BLaER1 treated with 17β-estradiol and CSF1 and Interleukin-3, amounts not matched to agents 10 nM and 100 nM (cell line): ENCODE measurements at regions not wholly inside any gene's neighbourhood (a gene's known extent, or its start where the extent isn't known, plus 50 kb on each side); places are given as distances from the start of the nearest gene placed in this dataset.
A peak's percentile ranks its signal among the peaks of the same experiment; 100 is the strongest.

Experiments used
- H3K27ac ChIP-seq, 11 experiments: shearing (Covaris generic); formaldehyde crosslinking; 2 replicates each; pipeline ENCODE4 v1.8.1; 2022
- H3K27me3 ChIP-seq, 11 experiments: shearing (Covaris generic); formaldehyde crosslinking; 2 replicates each; pipeline ENCODE4 v1.8.1; 2022
- H3K36me3 ChIP-seq, 11 experiments: shearing (Covaris generic); formaldehyde crosslinking; 2 replicates each; pipeline ENCODE4 v1.8.1; 2022
- H3K4me1 ChIP-seq, 10 experiments: shearing (Covaris generic); formaldehyde crosslinking; 2 replicates each; pipeline ENCODE4 v1.8.1; 2022
- H3K4me2 ChIP-seq, 11 experiments: shearing (Covaris generic); formaldehyde crosslinking; 2 replicates each; pipeline ENCODE4 v1.8.1; 2022
- H3K4me3 ChIP-seq, 10 experiments: shearing (Covaris generic); formaldehyde crosslinking; 2 replicates each; pipeline ENCODE4 v1.8.1; 2022
- H3K9ac ChIP-seq, 11 experiments: shearing (Covaris generic); formaldehyde crosslinking; 2 replicates each; pipeline ENCODE4 v1.8.1; 2022
- H3K9me3 ChIP-seq, 11 experiments: shearing (Covaris generic); formaldehyde crosslinking; replicated peaks in 1 of 11; 2 replicates each; pipeline ENCODE4 v1.8.1; 2022
- H4K20me1 ChIP-seq, 11 experiments: shearing (Covaris generic); formaldehyde crosslinking; 2 replicates each; pipeline ENCODE4 v1.8.1; 2022
- Cebpa-rat ChIP-seq, 11 experiments: shearing (Covaris generic); IDR thresholded peaks; 2 replicates each; pipeline ENCODE4 v1.8.1; 2022

GRCh38 chr10:47116445-47116844 lies 183.6 kb upstream of the GDF10 start:
- H3K4me2 ChIP-seq = no peak overlapping the region
- TF ChIP-seq Cebpa-rat (IDR thresholded peaks at IDR 0.05) = no peak
- H3K4me1 ChIP-seq = peaks cover 0 to under 1% (median 0%) of the 10 kb centered on the region in 10 experiments; a peak in 2 of 20 replicates
- no peaks in the 10 kb centered on the region for H4K20me1 ChIP-seq
- H3K27ac ChIP-seq = no peak overlapping the region
- H3K4me3 ChIP-seq = no peak overlapping the region
- no peak overlapping the region for H3K9ac ChIP-seq
- H3K27me3 ChIP-seq = 0 out of 22 replicates have a peak, but pooled peaks cover 0 to 4% (median 0%) of the 10 kb centered on the region in 11 experiments
- H3K36me3 ChIP-seq = no peaks in the 10 kb centered on the region
- H3K9me3 ChIP-seq = no peaks in the 10 kb centered on the region

DNA sequence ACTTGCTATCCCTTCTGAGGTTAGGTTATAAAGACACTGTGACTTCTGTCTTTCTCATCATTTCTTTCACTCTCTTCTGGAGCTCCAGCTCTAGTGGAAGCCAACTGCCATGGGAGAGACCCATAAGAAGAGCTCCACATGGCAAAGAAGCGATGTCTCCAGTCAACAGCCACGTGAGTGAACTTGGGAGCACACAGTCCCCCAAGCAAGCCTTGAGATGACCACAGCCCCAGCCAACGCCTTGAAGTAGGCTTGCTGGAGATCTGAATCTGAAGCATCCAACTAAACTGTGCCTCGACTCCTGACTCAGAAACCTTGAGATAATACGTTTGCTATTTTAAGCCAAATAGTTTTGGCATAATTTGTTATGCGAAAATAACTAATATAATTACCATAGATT lies 181.7 kb upstream of the GDF10 start:
- Histone ChIP-seq H3K9ac (no peak overlapping the region), H3K9me3 (no peaks in the 10 kb centered on the region), H3K27ac (no peak overlapping the region), H4K20me1 (no peaks in the 10 kb centered on the region), H3K4me3 (no peak overlapping the region), H3K36me3 (no peaks in the 10 kb centered on the region), H3K27me3 (0 out of 22 replicates have a peak, but pooled peaks cover 0 to 4% (median 0%) of the 10 kb centered on the region in 11 experiments), H3K4me2 (no peak overlapping the region), H3K4me1 (no peaks in the 10 kb centered on the region)
- TF ChIP-seq Cebpa-rat (IDR thresholded peaks at IDR 0.05) = no peak

GRCh38 chr10:47121336-47121735 lies 178.7 kb upstream of the GDF10 start:
- H3K9me3 ChIP-seq = 0 out of 22 replicates have a peak, but pooled peaks cover 0 to 3% (median 0%) of the 10 kb centered on the region in 11 experiments
- no peaks in the 10 kb centered on the region for H3K4me1 ChIP-seq
- H3K36me3 ChIP-seq = no peaks in the 10 kb centered on the region
- 0 out of 22 replicates have a peak, but pooled peaks cover 0 to 4% (median 0%) of the 10 kb centered on the region in 11 experiments for H3K27me3 ChIP-seq
- TF ChIP-seq Cebpa-rat (IDR thresholded peaks at IDR 0.05) = no peak
- no peak overlapping the region for H3K9ac ChIP-seq
- H4K20me1 ChIP-seq = no peaks in the 10 kb centered on the region
- no peak overlapping the region for H3K4me2 ChIP-seq
- H3K4me3 ChIP-seq = no peak overlapping the region
- H3K27ac ChIP-seq = no peak overlapping the region

DNA sequence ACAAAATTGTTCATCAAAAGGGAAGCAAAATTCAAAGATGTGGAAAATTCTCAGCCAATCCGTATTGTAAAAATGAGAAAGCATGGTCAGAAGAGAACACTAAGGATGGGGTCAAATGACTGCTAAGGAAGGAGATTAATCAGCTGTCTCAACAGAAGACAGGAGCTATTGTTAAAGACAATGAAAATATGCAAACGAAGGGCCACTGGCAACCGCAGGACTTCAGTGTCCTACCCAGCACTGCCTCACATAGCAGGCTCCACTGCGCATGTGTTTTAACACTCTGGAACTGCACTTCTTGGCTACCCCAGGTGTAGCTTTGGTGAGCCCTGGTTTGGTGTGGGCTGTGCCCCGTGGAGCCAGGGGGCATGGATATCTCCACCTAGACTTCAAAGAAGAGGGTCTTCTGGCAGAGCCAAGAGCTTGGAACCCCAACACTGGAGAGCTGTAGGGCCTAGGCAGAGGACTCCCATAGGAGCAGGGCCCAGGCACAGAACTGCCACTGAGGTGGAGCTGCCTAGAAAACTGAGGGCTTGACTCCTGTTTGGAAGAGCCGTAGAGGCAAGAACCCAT lies 176.2 kb upstream of the GDF10 start:
- Histone ChIP-seq H3K36me3 (no peaks in the 10 kb centered on the region), H3K9me3 (0 out of 22 replicates have a peak, but pooled peaks cover 0 to 3% (median 0%) of the 10 kb centered on the region in 11 experiments), H3K4me1 (peaks cover 0 to 4% (median 0%) of the 10 kb centered on the region in 10 experiments; a peak in 2 of 20 replicates), H3K4me2 (no peak overlapping the region), H4K20me1 (no peaks in the 10 kb centered on the region), H3K27me3 (no peaks in the 10 kb centered on the region), H3K27ac (no peak overlapping the region), H3K4me3 (no peak overlapping the region), H3K9ac (no peak overlapping the region)
- TF ChIP-seq Cebpa-rat (IDR thresholded peaks at IDR 0.05) = no peak

GRCh38 chr10:47127188-47127785 lies 172.7 kb upstream of the GDF10 start:
- H3K36me3 ChIP-seq = no peaks in the 10 kb centered on the region
- H3K9ac ChIP-seq = no peak overlapping the region
- peak overlapping the region in 2 of 11 experiments; percentile 3 to 12; a peak in 2 of 22 replicates for H3K4me2 ChIP-seq
- no peak for TF ChIP-seq Cebpa-rat (IDR thresholded peaks at IDR 0.05)
- H3K9me3 ChIP-seq = 0 out of 22 replicates have a peak, but pooled peaks cover 0 to 3% (median 0%) of the 10 kb centered on the region in 11 experiments
- H3K27me3 ChIP-seq = no peaks in the 10 kb centered on the region
- peaks cover 0 to 4% (median 0%) of the 10 kb centered on the region in 10 experiments; a peak in 2 of 20 replicates for H3K4me1 ChIP-seq
- no peak overlapping the region for H3K27ac ChIP-seq
- no peaks in the 10 kb centered on the region for H4K20me1 ChIP-seq
- no peak overlapping the region for H3K4me3 ChIP-seq

- no peak for TF ChIP-seq Cebpa-rat (IDR thresholded peaks at IDR 0.05)
- H3K27ac ChIP-seq = no peak overlapping the region
These were observed 169.5 kb upstream of the GDF10 start for GRCh38 chr10:47130491-47130890.

DNA sequence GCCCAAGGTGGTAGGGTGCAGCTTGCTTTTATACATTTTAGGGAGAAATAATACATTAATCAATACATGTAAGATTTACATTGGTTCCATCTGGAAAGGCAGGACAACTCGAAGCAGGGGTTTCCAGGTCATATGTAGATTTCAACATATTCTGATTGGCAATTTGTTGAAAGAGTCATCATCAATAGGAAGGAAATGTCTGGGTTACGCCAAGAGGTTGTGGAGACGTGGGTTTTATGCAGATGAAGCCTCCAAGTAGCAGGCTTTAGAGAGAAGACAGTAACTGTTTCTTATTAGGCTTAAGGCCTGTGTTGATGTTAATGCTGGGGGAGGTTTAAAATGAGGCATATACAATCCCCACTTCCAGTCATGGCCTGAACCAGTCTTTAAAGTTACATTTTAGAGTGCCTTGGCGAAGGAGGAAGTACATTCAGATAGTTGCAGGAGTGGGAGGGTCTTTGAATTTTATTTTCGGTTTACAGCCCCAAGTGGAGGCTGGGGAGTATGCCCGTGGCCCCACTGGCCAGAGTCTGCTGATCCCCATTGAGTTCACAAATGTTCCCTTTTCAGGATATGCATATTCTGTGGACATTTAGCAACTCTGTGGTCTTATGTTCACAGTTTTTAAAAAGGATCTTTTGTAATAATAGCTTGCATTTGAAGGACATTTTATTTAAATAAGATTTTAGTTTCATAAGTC lies 166.0 kb upstream of the GDF10 start:
- H3K4me1 ChIP-seq = peaks cover 0 to 12% (median 9%) of the 10 kb centered on the region in 10 experiments; a peak in 14 of 20 replicates
- no peak overlapping the region for H3K9ac ChIP-seq
- H3K27ac ChIP-seq = peak overlapping the region in 3 of 11 experiments; percentile 23 to 43 (median 38); a peak in 5 of 22 replicates
- H3K4me2 ChIP-seq = peak overlapping the region; percentile 1 to 56 (median 29); a peak in 15 of 22 replicates
- no peak for TF ChIP-seq Cebpa-rat (IDR thresholded peaks at IDR 0.05)
- no peaks in the 10 kb centered on the region for H4K20me1 ChIP-seq
- H3K36me3 ChIP-seq = no peaks in the 10 kb centered on the region
- no peaks in the 10 kb centered on the region for H3K9me3 ChIP-seq
- no peak overlapping the region for H3K4me3 ChIP-seq
- H3K27me3 ChIP-seq = no peaks in the 10 kb centered on the region

More at GRCh38 chr10:47130491-47130890, 169.5 kb upstream of the GDF10 start:
- H3K9me3 ChIP-seq = no peaks in the 10 kb centered on the region
- H3K4me3 ChIP-seq = no peak overlapping the region
- no peaks in the 10 kb centered on the region for H3K27me3 ChIP-seq
- no peaks in the 10 kb centered on the region for H4K20me1 ChIP-seq
- H3K4me2 ChIP-seq = no peak overlapping the region
- no peaks in the 10 kb centered on the region for H3K36me3 ChIP-seq
- no peak overlapping the region for H3K9ac ChIP-seq
- peaks cover 0 to 15% (median 10%) of the 10 kb centered on the region in 10 experiments; a peak in 15 of 20 replicates for H3K4me1 ChIP-seq

DNA sequence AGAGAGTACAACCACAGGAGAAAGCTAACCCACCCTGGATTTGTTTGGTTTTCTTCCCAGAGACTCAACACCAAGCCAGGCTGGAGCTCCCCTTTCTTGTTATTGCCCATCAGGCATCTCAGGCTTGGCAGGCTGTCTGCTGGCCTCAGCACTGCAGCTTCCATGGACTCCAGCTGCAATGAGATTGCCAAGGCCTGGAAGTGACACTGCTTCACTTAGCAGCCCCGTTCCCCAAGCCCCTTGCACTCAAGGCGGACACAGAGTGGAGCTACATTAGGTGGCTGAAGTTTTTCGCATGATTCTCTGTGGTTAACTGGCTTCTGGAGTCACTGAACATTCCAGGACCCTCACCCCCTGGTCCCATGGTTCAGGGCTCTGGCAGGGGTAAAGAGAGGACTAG lies 163.1 kb upstream of the GDF10 start:
- no peak overlapping the region for H3K9ac ChIP-seq
- no peak for TF ChIP-seq Cebpa-rat (IDR thresholded peaks at IDR 0.05)
- no peaks in the 10 kb centered on the region for H3K27me3 ChIP-seq
- H4K20me1 ChIP-seq = no peaks in the 10 kb centered on the region
- H3K36me3 ChIP-seq = no peaks in the 10 kb centered on the region
- peaks cover 0 to 12% (median 9%) of the 10 kb centered on the region in 10 experiments; a peak in 14 of 20 replicates for H3K4me1 ChIP-seq
- H3K27ac ChIP-seq = no peak overlapping the region
- no peak overlapping the region for H3K4me3 ChIP-seq
- peaks cover 0 to 12% (median 0%) of the 10 kb centered on the region in 11 experiments; a peak in 8 of 22 replicates for H3K9me3 ChIP-seq
- no peak overlapping the region for H3K4me2 ChIP-seq

DNA sequence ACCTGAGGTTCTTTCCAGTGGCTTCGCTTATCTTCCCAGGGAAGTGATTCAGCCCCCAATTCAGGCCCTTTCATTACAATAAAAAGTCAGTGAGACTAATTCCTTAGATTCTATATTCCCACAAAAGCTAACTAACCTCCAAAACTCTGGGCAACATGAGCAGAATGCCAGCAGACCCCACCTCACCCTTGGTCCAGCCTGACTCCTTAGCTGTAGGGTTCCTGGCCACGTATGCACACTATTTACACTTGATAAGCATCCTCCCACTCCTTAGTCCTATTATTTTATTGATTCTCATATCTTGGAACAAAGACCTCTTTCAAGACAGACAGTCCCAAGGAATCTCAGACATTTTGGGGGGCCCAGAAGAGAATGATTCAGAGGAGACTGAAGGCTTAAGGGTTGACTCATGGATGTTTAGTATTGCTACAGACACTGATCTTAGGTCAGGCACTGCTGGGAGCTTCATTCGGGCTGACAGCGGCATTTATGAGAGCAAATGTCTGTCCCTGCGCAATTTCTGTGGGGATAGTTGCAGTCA lies 162.6 kb upstream of the GDF10 start:
- Histone ChIP-seq H3K27me3 (no peaks in the 10 kb centered on the region), H3K4me1 (peaks cover 0 to 12% (median 9%) of the 10 kb centered on the region in 10 experiments; a peak in 14 of 20 replicates), H3K27ac (no peak overlapping the region), H3K36me3 (no peaks in the 10 kb centered on the region), H3K4me2 (no peak overlapping the region), H3K9ac (no peak overlapping the region), H3K9me3 (peaks cover 0 to 12% (median 0%) of the 10 kb centered on the region in 11 experiments; a peak in 8 of 22 replicates), H4K20me1 (no peaks in the 10 kb centered on the region), H3K4me3 (no peak overlapping the region)
- TF ChIP-seq Cebpa-rat (IDR thresholded peaks at IDR 0.05) = no peak
